ENCODE measurements at regions not wholly inside any gene's neighbourhood (a gene's known extent, or its start where the extent isn't known, plus 50 kb on each side); places are given as distances from the start of the nearest gene placed in this dataset.
"Not testable (repeated sequence)": the region's sequence is repeated elsewhere in the genome, so short reads cannot be mapped to it uniquely, and the experiment has no call there.

DNA sequence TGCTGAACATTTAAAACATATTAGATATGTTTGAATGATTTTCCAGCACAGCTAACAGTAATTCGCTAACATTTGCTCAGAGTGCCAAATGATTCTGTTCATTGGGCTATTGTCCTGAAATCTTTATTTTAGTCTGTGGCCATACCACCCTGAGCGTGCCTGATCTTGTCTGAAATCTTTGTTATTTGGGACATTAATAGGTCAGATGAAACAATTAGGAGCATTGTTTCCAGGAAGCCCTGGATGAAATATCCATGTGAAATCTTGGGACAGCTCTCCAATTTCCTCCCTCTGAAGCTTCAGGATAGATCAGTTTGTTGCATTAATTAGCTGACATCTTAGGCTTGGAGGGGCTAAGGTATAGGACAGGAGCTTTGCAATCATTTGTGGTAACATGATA is 512.0 kb downstream of the KIF20B start:
- H3K36me3 ChIP-seq (ENCODE audit: control insufficient read depth, insufficient read depth, low read length), result no peaks in the 10 kb centered on the region
- H3K4me3 ChIP-seq (ENCODE audit: extremely low read depth, insufficient read depth, low read length, poor library complexity, severe bottlenecking), result no peak overlapping the region
- no peaks in the 10 kb centered on the region for H3K4me1 ChIP-seq (ENCODE audit: control insufficient read depth, insufficient read depth, low read length, poor library complexity, severe bottlenecking)
- 88 to 100% methylated on average over 1 of the region's 2 CpGs for WGBS, 2 experiments (ENCODE audit: insufficient coverage in 2 of 2)
- no peaks in the 10 kb centered on the region for H3K9me3 ChIP-seq (ENCODE audit: control insufficient read depth, low read length)
- H3K27ac ChIP-seq (ENCODE audit: low read depth, low read length, severe bottlenecking), result no peak overlapping the region

DNA sequence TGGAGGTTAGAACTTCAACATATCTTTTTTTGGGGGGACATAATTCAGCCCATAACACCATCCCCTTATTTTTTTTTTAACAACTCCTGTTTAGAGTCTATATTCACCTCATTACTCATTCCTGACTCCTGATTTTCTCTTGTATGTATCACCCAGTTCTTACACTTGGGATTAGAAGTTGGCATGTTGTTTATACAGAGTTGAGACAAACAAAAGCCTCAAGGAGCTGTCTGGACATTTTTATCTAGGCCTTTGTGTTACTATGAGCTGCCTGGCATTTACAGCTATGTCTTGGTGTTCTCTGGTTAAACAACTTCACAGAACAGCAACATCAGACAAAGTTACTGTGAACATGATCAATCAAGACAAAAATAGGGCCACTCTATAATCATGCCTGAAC is 517.5 kb downstream of the KIF20B start:
- Histone ChIP-seq H3K4me1 (ENCODE audit: control insufficient read depth, insufficient read depth, low read length, poor library complexity, severe bottlenecking) (peaks cover 12% of the 10 kb centered on the region), H3K36me3 (ENCODE audit: control insufficient read depth, insufficient read depth, low read length) (no peaks in the 10 kb centered on the region), H3K9me3 (ENCODE audit: control insufficient read depth, low read length) (no peaks in the 10 kb centered on the region), H3K27ac (ENCODE audit: low read depth, low read length, severe bottlenecking) (peak overlapping the region; percentile 43), H3K4me3 (ENCODE audit: extremely low read depth, insufficient read depth, low read length, poor library complexity, severe bottlenecking) (no peak overlapping the region)

DNA sequence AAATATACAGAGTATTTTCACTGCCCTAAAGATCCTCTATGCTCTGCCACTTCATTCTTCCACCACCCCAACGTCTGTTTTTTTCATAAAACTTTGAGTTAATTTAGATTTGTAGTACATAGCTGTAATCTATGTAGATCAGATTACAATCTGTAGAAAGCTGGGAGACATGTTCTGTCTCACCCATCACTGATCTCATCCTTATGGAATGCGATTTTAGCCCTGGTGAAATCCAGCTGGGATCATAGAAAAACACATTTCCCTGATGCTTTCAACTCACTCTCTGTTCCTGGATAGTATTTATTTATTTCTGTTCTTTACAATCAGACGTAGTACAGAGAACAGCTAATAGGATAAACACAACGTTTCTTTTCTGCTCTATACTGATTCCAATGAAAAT is 521.0 kb downstream of the KIF20B start:
- Histone ChIP-seq H3K27ac (ENCODE audit: low read depth, low read length, severe bottlenecking) (peak overlapping the region; percentile 82), H3K9me3 (ENCODE audit: control insufficient read depth, low read length) (no peaks in the 10 kb centered on the region), H3K4me3 (ENCODE audit: extremely low read depth, insufficient read depth, low read length, poor library complexity, severe bottlenecking) (no peak overlapping the region), H3K4me1 (ENCODE audit: control insufficient read depth, insufficient read depth, low read length, poor library complexity, severe bottlenecking) (peaks cover 12% of the 10 kb centered on the region), H3K36me3 (ENCODE audit: control insufficient read depth, insufficient read depth, low read length) (no peaks in the 10 kb centered on the region)
- WGBS, 2 experiments (ENCODE audit: insufficient coverage in 2 of 2), result 67 to 76% methylated on average over 1 to 2 of the region's 4 CpGs

DNA sequence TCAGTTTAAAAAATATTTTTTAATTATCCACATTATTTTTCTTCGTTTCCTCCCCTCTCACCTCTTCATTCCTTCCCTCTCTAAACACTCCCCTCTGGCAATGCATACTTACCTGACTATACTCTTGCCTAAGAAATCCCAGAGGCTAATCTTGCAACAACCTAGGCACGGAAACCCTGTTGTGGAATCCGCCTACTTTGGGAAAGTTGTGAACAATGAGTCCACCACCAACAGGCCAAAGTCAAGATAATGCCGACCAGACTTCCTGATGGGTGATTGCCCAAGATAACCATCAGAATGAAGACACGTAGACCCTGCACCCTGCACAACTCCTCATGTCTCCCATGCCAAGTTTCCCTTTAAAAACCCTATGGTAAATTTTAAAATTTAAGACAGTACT is 521.5 kb downstream of the KIF20B start:
- Histone ChIP-seq H3K4me3 (ENCODE audit: extremely low read depth, insufficient read depth, low read length, poor library complexity, severe bottlenecking) (no peak overlapping the region), H3K4me1 (ENCODE audit: control insufficient read depth, insufficient read depth, low read length, poor library complexity, severe bottlenecking) (peaks cover 12% of the 10 kb centered on the region), H3K36me3 (ENCODE audit: control insufficient read depth, insufficient read depth, low read length) (no peaks in the 10 kb centered on the region), H3K9me3 (ENCODE audit: control insufficient read depth, low read length) (no peaks in the 10 kb centered on the region), H3K27ac (ENCODE audit: low read depth, low read length, severe bottlenecking) (peak overlapping the region; percentile 82)
- 91 to 94% methylated on average over 3 of the region's 5 CpGs for WGBS, 2 experiments (ENCODE audit: insufficient coverage in 2 of 2)

DNA sequence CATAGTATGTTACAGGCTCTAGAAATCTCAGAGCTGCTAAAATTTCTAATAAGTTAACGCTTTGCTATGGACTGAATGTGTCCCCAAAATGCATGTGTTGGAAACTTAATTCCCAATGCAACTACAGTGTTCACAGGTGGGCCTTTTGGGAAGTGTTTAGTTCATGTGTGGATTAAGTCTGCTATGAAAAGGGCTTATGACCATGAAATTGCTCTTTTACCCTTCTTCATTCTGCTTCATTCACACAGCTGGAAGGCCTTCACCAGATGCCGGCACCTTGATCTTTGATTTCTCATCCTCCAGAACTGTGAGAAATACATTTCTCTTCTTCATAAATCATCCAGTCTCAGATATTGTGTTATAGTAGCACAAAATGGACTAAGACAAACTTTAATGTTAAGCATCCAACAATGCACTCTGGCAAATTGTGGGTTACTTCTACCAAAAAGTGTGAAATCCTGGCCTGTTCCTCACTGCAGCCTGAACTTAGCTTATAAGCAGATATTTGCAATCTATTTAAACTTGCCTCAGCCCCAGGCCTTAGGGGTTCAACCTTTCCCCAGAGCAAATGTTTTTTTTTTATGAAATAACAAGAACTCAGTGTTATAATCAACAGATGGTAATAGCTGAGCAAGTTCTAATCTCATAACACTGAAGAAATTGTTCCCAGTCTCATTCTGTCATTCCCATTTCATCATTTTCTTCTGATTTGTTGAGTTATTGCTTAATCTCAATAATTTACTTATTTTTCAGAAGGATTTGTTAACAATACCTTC is 523.6 kb downstream of the KIF20B start:
- WGBS, 2 experiments (ENCODE audit: insufficient coverage in 2 of 2), result 86 to 100% methylated on average over 1 to 2 of the region's 2 CpGs
- no peaks in the 10 kb centered on the region for H3K36me3 ChIP-seq (ENCODE audit: control insufficient read depth, insufficient read depth, low read length)
- no peaks in the 10 kb centered on the region for H3K9me3 ChIP-seq (ENCODE audit: control insufficient read depth, low read length)
- no peak overlapping the region for H3K27ac ChIP-seq (ENCODE audit: low read depth, low read length, severe bottlenecking)
- H3K4me3 ChIP-seq (ENCODE audit: extremely low read depth, insufficient read depth, low read length, poor library complexity, severe bottlenecking), result no peak overlapping the region
- H3K4me1 ChIP-seq (ENCODE audit: control insufficient read depth, insufficient read depth, low read length, poor library complexity, severe bottlenecking), result peaks cover 12% of the 10 kb centered on the region

DNA sequence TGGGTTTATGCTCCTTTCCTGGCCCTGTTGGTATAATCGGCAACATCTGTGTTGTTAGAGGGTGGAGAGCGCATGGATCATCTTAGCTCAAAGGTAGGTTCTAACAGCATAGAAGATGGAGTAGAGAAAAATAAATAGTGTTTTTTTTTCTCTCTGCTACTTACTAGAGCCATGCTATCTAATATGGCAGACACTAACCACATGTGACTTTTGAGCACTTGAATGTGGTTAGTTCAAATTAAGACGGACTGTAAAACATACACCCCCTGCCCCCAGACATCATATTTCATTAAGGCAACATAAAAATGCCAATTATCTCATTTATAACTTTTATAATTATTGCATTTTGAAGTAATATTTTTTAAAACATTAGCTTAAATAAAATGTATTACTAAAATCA is 525.1 kb downstream of the KIF20B start:
- no CpG with 5 or more reads among the region's 3 CpGs for WGBS, 2 experiments (ENCODE audit: insufficient coverage in 2 of 2)

DNA sequence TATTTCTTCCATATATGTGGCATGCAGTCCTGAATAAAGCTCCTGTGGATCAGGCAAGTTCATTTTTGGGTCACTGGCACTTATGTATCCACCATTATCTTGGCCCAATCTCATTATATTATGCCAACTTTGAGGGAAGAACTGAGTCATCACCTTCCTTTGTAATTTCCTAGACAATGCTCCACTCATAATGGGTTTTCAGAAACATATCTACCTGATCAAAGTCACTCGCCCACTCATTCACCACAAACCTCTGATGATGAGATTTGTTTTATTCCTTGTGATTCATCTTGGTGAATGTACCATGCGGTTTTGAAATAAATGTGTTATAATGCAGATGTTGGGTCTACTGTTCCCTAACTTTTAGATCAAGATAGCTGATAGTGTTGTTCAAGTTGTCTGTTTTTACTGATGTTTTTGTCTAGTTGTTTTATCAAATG is 525.8 kb downstream of the KIF20B start:
- Histone ChIP-seq H3K4me3 (ENCODE audit: extremely low read depth, insufficient read depth, low read length, poor library complexity, severe bottlenecking) (no peak overlapping the region), H3K9me3 (ENCODE audit: control insufficient read depth, low read length) (no peaks in the 10 kb centered on the region), H3K36me3 (ENCODE audit: control insufficient read depth, insufficient read depth, low read length) (no peaks in the 10 kb centered on the region), H3K27ac (ENCODE audit: low read depth, low read length, severe bottlenecking) (no peak overlapping the region), H3K4me1 (ENCODE audit: control insufficient read depth, insufficient read depth, low read length, poor library complexity, severe bottlenecking) (peaks cover 10% of the 10 kb centered on the region)
- WGBS, 2 experiments (ENCODE audit: insufficient coverage in 2 of 2), result 100% methylated on average over 1 of the region's 2 CpGs; no CpG with 5 or more reads in 1 of the 2 experiments

More for the DNA sequence above, 525.1 kb downstream of the KIF20B start:
- Histone ChIP-seq H3K36me3 (ENCODE audit: control insufficient read depth, insufficient read depth, low read length) (no peaks in the 10 kb centered on the region), H3K27ac (ENCODE audit: low read depth, low read length, severe bottlenecking) (no peak overlapping the region), H3K9me3 (ENCODE audit: control insufficient read depth, low read length) (no peaks in the 10 kb centered on the region), H3K4me1 (ENCODE audit: control insufficient read depth, insufficient read depth, low read length, poor library complexity, severe bottlenecking) (peaks cover 12% of the 10 kb centered on the region), H3K4me3 (ENCODE audit: extremely low read depth, insufficient read depth, low read length, poor library complexity, severe bottlenecking) (no peak overlapping the region)

DNA sequence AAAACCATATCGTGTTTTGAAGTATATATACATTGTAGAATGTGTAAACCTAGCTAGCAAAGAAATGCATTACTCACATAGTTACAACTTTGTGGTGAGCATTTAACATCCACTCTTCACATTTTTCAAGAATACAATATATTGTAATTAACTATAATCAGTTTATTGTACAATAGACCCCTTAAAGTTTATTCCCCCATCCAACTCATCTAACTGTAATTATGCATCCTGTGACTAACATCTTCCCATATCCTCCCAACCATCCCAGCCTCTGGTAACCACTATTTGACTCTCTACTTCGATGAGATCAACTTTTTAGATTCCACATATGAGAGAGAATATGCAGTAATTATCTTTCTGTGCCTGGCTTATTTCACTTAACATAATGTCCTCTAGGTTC is 526.4 kb downstream of the KIF20B start:
- WGBS, 2 experiments (ENCODE audit: insufficient coverage in 2 of 2), result no CpG with 5 or more reads among the region's 2 CpGs
- no peak overlapping the region for H3K4me3 ChIP-seq (ENCODE audit: extremely low read depth, insufficient read depth, low read length, poor library complexity, severe bottlenecking)
- no peaks in the 10 kb centered on the region for H3K36me3 ChIP-seq (ENCODE audit: control insufficient read depth, insufficient read depth, low read length)
- H3K9me3 ChIP-seq (ENCODE audit: control insufficient read depth, low read length), result no peaks in the 10 kb centered on the region
- H3K4me1 ChIP-seq (ENCODE audit: control insufficient read depth, insufficient read depth, low read length, poor library complexity, severe bottlenecking), result peaks cover 6% of the 10 kb centered on the region
- H3K27ac ChIP-seq (ENCODE audit: low read depth, low read length, severe bottlenecking), result no peak overlapping the region

DNA sequence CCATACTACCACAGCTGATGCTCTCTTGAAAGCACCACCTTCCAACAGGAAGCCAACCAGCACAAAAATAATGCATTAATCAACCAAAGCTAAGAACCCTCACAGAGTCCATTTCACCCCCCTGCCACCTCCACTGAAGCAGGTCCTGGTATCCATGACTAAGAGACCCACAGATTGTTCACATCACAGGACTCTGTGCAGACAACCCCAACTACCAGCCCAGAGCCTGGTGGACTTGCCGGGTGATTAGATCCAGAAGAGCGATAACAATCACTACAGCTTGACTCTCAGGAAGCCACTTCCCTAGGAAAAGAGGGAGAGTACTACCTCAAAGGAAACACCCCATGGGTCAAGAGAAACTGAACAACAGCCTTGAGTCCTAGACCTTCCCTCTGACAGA is 528.1 kb downstream of the KIF20B start:
- Histone ChIP-seq H3K4me1 (ENCODE audit: control insufficient read depth, insufficient read depth, low read length, poor library complexity, severe bottlenecking) (no peaks in the 10 kb centered on the region), H3K4me3 (ENCODE audit: extremely low read depth, insufficient read depth, low read length, poor library complexity, severe bottlenecking) (no peak overlapping the region), H3K9me3 (ENCODE audit: control insufficient read depth, low read length) (no peaks in the 10 kb centered on the region), H3K36me3 (ENCODE audit: control insufficient read depth, insufficient read depth, low read length) (no peaks in the 10 kb centered on the region), H3K27ac (ENCODE audit: low read depth, low read length, severe bottlenecking) (no peak overlapping the region)
- WGBS, 2 experiments (ENCODE audit: insufficient coverage in 2 of 2), result 100% methylated on average over 2 of the region's 2 CpGs; no CpG with 5 or more reads in 1 of the 2 experiments

DNA sequence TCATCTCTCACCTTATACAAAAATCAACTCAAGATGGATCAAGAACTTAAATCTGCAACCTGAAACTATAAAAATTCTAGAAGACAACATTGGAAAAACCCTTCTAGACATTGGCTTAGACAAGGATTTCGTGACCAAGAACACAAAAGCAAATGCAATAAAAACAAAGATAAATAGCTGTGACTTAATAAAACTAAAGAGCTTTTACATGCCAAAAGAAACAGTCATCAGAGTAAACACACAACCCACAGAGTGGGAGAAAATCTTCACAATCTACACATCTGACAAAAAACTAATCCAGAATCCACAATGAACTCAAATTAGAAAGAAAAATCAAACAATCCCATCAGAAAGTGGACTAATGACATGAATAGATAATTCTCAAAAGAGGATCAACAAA is 532.4 kb downstream of the KIF20B start:
- WGBS, 2 experiments (ENCODE audit: insufficient coverage in 2 of 2), result no CpG with 5 or more reads among the region's 1 CpG

DNA sequence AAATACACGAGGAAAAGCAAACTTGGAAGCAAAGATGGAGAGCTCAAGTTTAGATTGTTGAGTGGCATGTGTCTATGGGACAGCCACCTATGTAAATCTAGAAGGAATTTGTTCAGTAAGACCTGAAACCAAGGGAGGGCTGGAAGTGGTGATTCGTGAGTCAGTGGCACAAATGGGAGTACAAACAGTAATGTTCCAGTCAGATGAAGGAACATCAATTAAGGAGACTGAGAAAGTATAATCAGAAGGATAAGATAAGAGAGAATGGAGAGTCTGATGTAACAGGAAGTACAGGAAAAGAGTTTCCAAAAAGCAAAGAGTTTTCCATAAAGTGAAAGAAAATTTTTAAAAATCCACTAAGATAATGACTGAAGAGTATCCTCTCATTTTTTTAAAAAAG is 544.2 kb downstream of the KIF20B start:
- WGBS, 2 experiments (ENCODE audit: insufficient coverage in 2 of 2), result 95% methylated on average over 2 of the region's 2 CpGs
- H3K36me3 ChIP-seq (ENCODE audit: control insufficient read depth, insufficient read depth, low read length), result no peaks in the 10 kb centered on the region
- no peak overlapping the region for H3K27ac ChIP-seq (ENCODE audit: low read depth, low read length, severe bottlenecking)
- peaks cover 5% of the 10 kb centered on the region for H3K9me3 ChIP-seq (ENCODE audit: control insufficient read depth, low read length)
- H3K4me3 ChIP-seq (ENCODE audit: extremely low read depth, insufficient read depth, low read length, poor library complexity, severe bottlenecking), result no peak overlapping the region
- H3K4me1 ChIP-seq (ENCODE audit: control insufficient read depth, insufficient read depth, low read length, poor library complexity, severe bottlenecking), result peaks cover 4% of the 10 kb centered on the region

More for the DNA sequence above, 532.4 kb downstream of the KIF20B start:
- not testable (repeated sequence) for H3K4me3 ChIP-seq (ENCODE audit: extremely low read depth, insufficient read depth, low read length, poor library complexity, severe bottlenecking); H3K4me1 ChIP-seq (ENCODE audit: control insufficient read depth, insufficient read depth, low read length, poor library complexity, severe bottlenecking); H3K9me3 ChIP-seq (ENCODE audit: control insufficient read depth, low read length); H3K27ac ChIP-seq (ENCODE audit: low read depth, low read length, severe bottlenecking); H3K36me3 ChIP-seq (ENCODE audit: control insufficient read depth, insufficient read depth, low read length)

Data from mesodermal cell (in vitro differentiated cells).